T-helper 1 cell (primary cell): ENCODE measurements at regions not wholly inside any gene's neighbourhood (a gene's known extent, or its start where the extent isn't known, plus 50 kb on each side); places are given as distances from the start of the nearest gene placed in this dataset.
"Not testable (repeated sequence)": the region's sequence is repeated elsewhere in the genome, so short reads cannot be mapped to it uniquely, and the experiment has no call there.

Experiments
- DNase-seq, 5 donors: peaks; one replicate each; pipeline ENCODE4 v3.0.0-alpha.2; 2012 to 2020

GRCh38 chr10:131363416-131363815, 51.9 kb upstream of the TCERG1L start:
- DNase-seq: no peak

- no peak for DNase-seq
Measured at GRCh38 chr10:131371571-131371970, 60.0 kb upstream of the TCERG1L start.

GRCh38 chr10:131381576-131381975, 70.1 kb upstream of the TCERG1L start:
- no peak for DNase-seq

- DNase-seq: not testable (repeated sequence)
Measured at GRCh38 chr10:131385161-131385872, 73.8 kb upstream of the TCERG1L start.

- no peak for DNase-seq
Measured at GRCh38 chr10:131387018-131387529, 75.6 kb upstream of the TCERG1L start.

GRCh38 chr10:131391936-131392335, 80.4 kb upstream of the TCERG1L start:
- DNase-seq: no peak

GRCh38 chr10:131396121-131397050, 84.9 kb upstream of the TCERG1L start:
- no peak for DNase-seq

GRCh38 chr10:131398166-131398565, 86.6 kb upstream of the TCERG1L start:
- no peak for DNase-seq

- DNase-seq: no peak
Measured at GRCh38 chr10:131399981-131400380, 88.5 kb upstream of the TCERG1L start.

GRCh38 chr10:131400513-131400912, 89.0 kb upstream of the TCERG1L start:
- no peak for DNase-seq

GRCh38 chr10:131402771-131403650, 91.5 kb upstream of the TCERG1L start:
- no peak for DNase-seq

GRCh38 chr10:131403936-131404335, 92.4 kb upstream of the TCERG1L start:
- DNase-seq: no peak

- DNase-seq: no peak
Measured at GRCh38 chr10:131404886-131405285, 93.4 kb upstream of the TCERG1L start.

GRCh38 chr10:131406676-131407392, 95.3 kb upstream of the TCERG1L start:
- DNase-seq: no peak

GRCh38 chr10:131418681-131419080, 107.2 kb upstream of the TCERG1L start:
- no peak for DNase-seq

- no peak for DNase-seq
Measured at GRCh38 chr10:131419797-131420196, 108.3 kb upstream of the TCERG1L start.

- no peak for DNase-seq
Measured at GRCh38 chr10:131420867-131421266, 109.3 kb upstream of the TCERG1L start.

GRCh38 chr10:131421381-131421780, 109.9 kb upstream of the TCERG1L start:
- DNase-seq: no peak

GRCh38 chr10:131422731-131423130, 111.2 kb upstream of the TCERG1L start:
- DNase-seq: no peak

- no peak for DNase-seq
Measured at GRCh38 chr10:131424053-131424452, 112.5 kb upstream of the TCERG1L start.

GRCh38 chr10:131424836-131425491, 113.4 kb upstream of the TCERG1L start:
- no peak for DNase-seq
